Kidney (tissue), 13 donors: ENCODE measurements at regions not wholly inside any gene's neighbourhood (a gene's known extent, or its start where the extent isn't known, plus 50 kb on each side); places are given as distances from the start of the nearest gene placed in this dataset.

ENCODE experiments used
- DNase-seq, 5 donors: peaks; one replicate each; pipeline ENCODE4 v3.0.0-alpha.2; 2013 to 2020
- FAIRE-seq: peaks from 2 replicates; lab custom pipeline; 2012; peaks lifted over from hg19 to GRCh38; lab: Jason Lieb, UNC
- H3K27ac ChIP-seq, 2 donors: one replicate each; pipeline ENCODE4 v1.7.0; 2013; ENCODE audit warnings: low read depth in 2 of 2, low read length in 2 of 2, inconsistent platforms in 1 of 2
- H3K27me3 ChIP-seq: one replicate; pipeline ENCODE4 v1.7.1; 2013; ENCODE audit warnings: low read length, inconsistent platforms; ENCODE audit not compliant: control insufficient read depth, insufficient read depth
- H3K36me3 ChIP-seq, 3 donors: one replicate each; pipeline versions ENCODE4 v1.7.0 to v1.7.1; 2013; ENCODE audit warnings: low read length in 3 of 3, control low read depth in 1 of 3, inconsistent platforms in 1 of 3; ENCODE audit not compliant: insufficient read depth in 3 of 3, control insufficient read depth in 2 of 3
- H3K4me1 ChIP-seq, 3 donors: one replicate each; pipeline versions ENCODE4 v1.7.0 to v1.7.1; 2013; ENCODE audit warnings: low read length in 3 of 3, inconsistent platforms in 1 of 3, low read depth in 1 of 3; ENCODE audit not compliant: control insufficient read depth in 2 of 3, insufficient read depth in 2 of 3
- H3K4me3 ChIP-seq, 3 donors: one replicate each; pipeline versions ENCODE4 v1.7.0 to v1.8.1; 2013; ENCODE audit warnings: low read length in 3 of 3, control low read depth in 1 of 3, inconsistent platforms in 1 of 3
- H3K9ac ChIP-seq, 3 donors: one replicate each; pipeline versions ENCODE4 v1.7.0 to v1.7.1; 2013; ENCODE audit warnings: low read length in 3 of 3, control low read depth in 1 of 3, inconsistent platforms in 1 of 3
- H3K9me3 ChIP-seq, 3 donors: one replicate each; pipeline versions ENCODE4 v1.7.0 to v1.7.1; 2013; ENCODE audit warnings: low read length in 3 of 3, control low read depth in 1 of 3, inconsistent platforms in 1 of 3; ENCODE audit not compliant: control insufficient read depth in 2 of 3, insufficient read depth in 1 of 3
- CTCF ChIP-seq: IDR thresholded peaks from 3 replicates; pipeline ENCODE4 v1.5.1; 2012; ENCODE audit warnings: mild to moderate bottlenecking, moderate library complexity, borderline replicate concordance; ENCODE audit not compliant: insufficient read depth; ENCODE audit errors: extremely low read depth
- intact Hi-C: fragments of 100-400 bp; cut with DNase I; formaldehyde crosslinking; loops from one replicate; pipeline ENCODE4 v1.11.1; 2022
- donor health status: control.
- donor health status: control.
- donor health status: control.
- donor health status: control.
- donor health status: control.
- donor health status: DM: yes; HTN: yes; CAD: no.
- donor health status: Normal renal cell carcinoma (clear cell type).

- Histone ChIP-seq H3K9me3 (no peaks in the 10 kb centered on the region), H3K27me3 (no peaks in the 10 kb centered on the region), H3K27ac (no peak overlapping the region), H3K4me1 (no peaks in the 10 kb centered on the region), H3K4me3 (no peak overlapping the region), H3K36me3 (no peaks in the 10 kb centered on the region), H3K9ac (no peak overlapping the region)
- intact Hi-C loops, result no loop called here
- DNase-seq, result no peak
- no peak for FAIRE-seq
- TF ChIP-seq CTCF, result no peak
Observed at GRCh38 chr2:4618141-4618540, 914.8 kb downstream of the DCDC2C start.

DNA sequence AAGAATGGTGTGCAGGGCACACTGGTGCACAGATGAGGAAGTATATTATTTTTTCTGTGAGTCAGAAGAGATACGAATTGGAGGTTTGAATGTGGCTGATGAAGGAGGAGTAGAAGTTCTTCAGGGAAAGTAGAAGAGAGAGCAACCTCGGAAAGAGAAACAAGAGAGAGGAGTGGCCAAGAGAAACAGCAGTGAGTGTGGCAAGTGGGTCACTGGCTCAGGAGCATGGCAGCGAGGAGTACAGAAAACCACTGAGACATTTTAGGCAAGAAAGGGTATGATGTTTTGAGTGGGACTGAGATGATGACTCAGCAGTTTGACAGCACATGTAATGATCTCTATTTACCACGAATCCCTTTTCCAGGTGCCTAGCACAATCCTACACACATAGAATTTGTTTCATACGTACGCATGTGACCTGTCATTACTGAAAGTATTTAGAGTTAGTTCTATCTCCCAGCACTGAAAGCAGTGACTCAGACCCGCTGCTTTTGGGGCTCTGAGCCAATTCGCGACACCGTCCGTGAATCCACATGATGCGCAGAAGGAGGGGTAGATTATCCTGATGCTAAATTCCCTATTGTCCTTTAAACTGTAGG, 915.4 kb downstream of the DCDC2C start:
- no peak overlapping the region for H3K4me3 ChIP-seq
- intact Hi-C loops, result no loop called here
- no peak for TF ChIP-seq CTCF
- H3K36me3 ChIP-seq, result no peaks in the 10 kb centered on the region
- no peak overlapping the region for H3K9ac ChIP-seq
- FAIRE-seq (no peak), DNase-seq (no peak)
- H3K27ac ChIP-seq, result no peak overlapping the region
- H3K27me3 ChIP-seq, result no peaks in the 10 kb centered on the region
- no peaks in the 10 kb centered on the region for H3K4me1 ChIP-seq
- no peaks in the 10 kb centered on the region for H3K9me3 ChIP-seq

GRCh38 chr2:4628998-4629501, 925.7 kb downstream of the DCDC2C start:
- H3K9me3 ChIP-seq, result no peaks in the 10 kb centered on the region
- FAIRE-seq, result no peak
- H3K4me1 ChIP-seq, result no peaks in the 10 kb centered on the region
- H3K9ac ChIP-seq, result no peak overlapping the region
- intact Hi-C loops, result no loop called here
- no peak for TF ChIP-seq CTCF
- DNase-seq, result peak in 1 of 5 donors; percentile 22
- no peak overlapping the region for H3K27ac ChIP-seq
- no peaks in the 10 kb centered on the region for H3K36me3 ChIP-seq
- H3K4me3 ChIP-seq, result no peak overlapping the region
- no peaks in the 10 kb centered on the region for H3K27me3 ChIP-seq

DNA sequence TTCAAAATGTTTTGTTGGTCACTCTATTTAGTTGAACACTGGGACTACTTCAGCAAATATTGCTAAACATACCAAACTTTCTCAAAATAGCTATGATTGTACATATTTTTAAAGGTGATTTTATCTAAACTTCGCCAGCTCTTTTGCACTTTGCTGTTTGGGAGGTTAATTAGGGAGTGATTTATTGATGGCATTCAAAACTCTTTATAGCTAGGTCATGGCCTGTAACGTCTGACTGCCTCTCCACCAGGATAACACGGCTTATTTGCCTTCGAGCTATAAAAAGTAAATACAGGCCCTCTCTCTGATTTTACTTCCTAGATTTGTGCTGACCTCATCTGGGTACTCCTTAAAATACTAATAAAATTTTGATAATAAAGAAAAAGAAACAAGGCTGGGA, 931.9 kb downstream of the DCDC2C start:
- H3K36me3 ChIP-seq, result no peaks in the 10 kb centered on the region
- DNase-seq (peak in 2 of 5 donors; percentile 76 to 84), FAIRE-seq (no peak)
- no peaks in the 10 kb centered on the region for H3K27me3 ChIP-seq
- no peak for TF ChIP-seq CTCF
- intact Hi-C loops, result no loop called here
- no peak overlapping the region for H3K27ac ChIP-seq
- H3K4me1 ChIP-seq, result no peaks in the 10 kb centered on the region
- H3K9me3 ChIP-seq, result no peaks in the 10 kb centered on the region
- H3K9ac ChIP-seq, result no peak overlapping the region
- no peak overlapping the region for H3K4me3 ChIP-seq
